ENCODE measurements at regions not wholly inside any gene's neighbourhood (a gene's known extent, or its start where the extent isn't known, plus 50 kb on each side); places are given as distances from the start of the nearest gene placed in this dataset.

DNA sequence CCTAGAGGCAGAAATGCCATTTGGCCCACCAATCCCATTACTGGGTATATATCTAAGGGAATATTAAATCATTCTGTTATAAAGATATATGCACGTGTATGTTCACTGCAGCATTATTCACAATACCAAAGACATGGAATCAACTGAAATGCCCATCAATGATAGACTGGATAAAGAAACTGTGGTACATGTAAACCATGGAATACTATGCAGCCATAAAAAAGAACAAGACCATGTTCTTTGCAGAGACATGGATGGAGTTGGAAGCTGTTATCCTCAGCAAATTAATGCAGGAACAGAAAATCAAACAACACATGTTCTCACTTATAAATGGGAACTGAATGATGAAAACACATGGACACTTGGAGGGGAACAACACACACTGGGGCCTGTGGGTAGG, 458.4 kb downstream of the CD83 start:
- RAD21 ChIA-PET (ENCODE audit: low non-redundant PET in 1 of 2, low total read pairs in 2 of 2, uncharacterized antibody in 2 of 2, unreplicated experiment in 2 of 2) = no interaction called here
- TF ChIP-seq SIN3A (IDR thresholded peaks at IDR 0.05; ENCODE audit: low read depth) (no peak), POLR2A (IDR thresholded peaks at IDR 0.05; ENCODE audit: borderline replicate concordance, extremely low read depth, insufficient read depth, insufficient read length) (no peak), ZNF274 (IDR thresholded peaks at IDR 0.05; ENCODE audit: low read depth, low read length) (no peak), SP1 (IDR thresholded peaks at IDR 0.05; ENCODE audit: low read depth) (no peak), EZH2phosphoT487 (IDR thresholded peaks at IDR 0.05; ENCODE audit: borderline replicate concordance) (no peak), YY1 (IDR thresholded peaks at IDR 0.05; ENCODE audit: extremely low read depth, insufficient replicate concordance, low read depth, low read length) (no peak), FOSL1 (IDR thresholded peaks at IDR 0.05; ENCODE audit: low read depth) (no peak)
- TF ChIP-seq, protein P1, sequence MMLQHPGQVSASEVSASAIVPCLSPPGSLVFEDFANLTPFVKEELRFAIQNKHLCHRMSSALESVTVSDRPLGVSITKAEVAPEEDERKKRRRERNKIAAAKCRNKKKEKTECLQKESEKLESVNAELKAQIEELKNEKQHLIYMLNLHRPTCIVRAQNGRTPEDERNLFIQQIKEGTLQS (IDR thresholded peaks at IDR 0.05) = no peak
- TF ChIP-seq, protein P2, sequence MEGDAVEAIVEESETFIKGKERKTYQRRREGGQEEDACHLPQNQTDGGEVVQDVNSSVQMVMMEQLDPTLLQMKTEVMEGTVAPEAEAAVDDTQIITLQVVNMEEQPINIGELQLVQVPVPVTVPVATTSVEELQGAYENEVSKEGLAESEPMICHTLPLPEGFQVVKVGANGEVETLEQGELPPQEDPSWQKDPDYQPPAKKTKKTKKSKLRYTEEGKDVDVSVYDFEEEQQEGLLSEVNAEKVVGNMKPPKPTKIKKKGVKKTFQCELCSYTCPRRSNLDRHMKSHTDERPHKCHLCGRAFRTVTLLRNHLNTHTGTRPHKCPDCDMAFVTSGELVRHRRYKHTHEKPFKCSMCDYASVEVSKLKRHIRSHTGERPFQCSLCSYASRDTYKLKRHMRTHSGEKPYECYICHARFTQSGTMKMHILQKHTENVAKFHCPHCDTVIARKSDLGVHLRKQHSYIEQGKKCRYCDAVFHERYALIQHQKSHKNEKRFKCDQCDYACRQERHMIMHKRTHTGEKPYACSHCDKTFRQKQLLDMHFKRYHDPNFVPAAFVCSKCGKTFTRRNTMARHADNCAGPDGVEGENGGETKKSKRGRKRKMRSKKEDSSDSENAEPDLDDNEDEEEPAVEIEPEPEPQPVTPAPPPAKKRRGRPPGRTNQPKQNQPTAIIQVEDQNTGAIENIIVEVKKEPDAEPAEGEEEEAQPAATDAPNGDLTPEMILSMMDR (IDR thresholded peaks at IDR 0.05 in 2 of 3, conservative IDR thresholded peaks at IDR 0.05 in 1 of 3; ENCODE audit: borderline replicate concordance in 1 of 3, insufficient read depth in 1 of 3, low read depth in 2 of 3, low read length in 2 of 3) = no peak
- H3K9ac ChIP-seq (ENCODE audit: low read length) = no peak overlapping the region
- H3K36me3 ChIP-seq (ENCODE audit: control insufficient read depth in 1 of 2, insufficient read depth in 2 of 2, low read length in 2 of 2) = no peaks in the 10 kb centered on the region
- no peak overlapping the region for H3K27ac ChIP-seq (ENCODE audit: low read depth, low read length)
- intact Hi-C loops (cut with micrococcal nuclease) = no loop called here
- CTCF ChIA-PET = no interaction called here
- ATAC-seq (no peak), DNase-seq (ENCODE audit: low read depth, low spot score) (no peak)
- H3K27me3 ChIP-seq (ENCODE audit: insufficient read depth, low read length) = no peaks in the 10 kb centered on the region
- no peak overlapping the region for H3K4me3 ChIP-seq (replicated peaks in 1 of 2; ENCODE audit: low read depth in 1 of 2, low read length in 2 of 2)
- no peaks in the 10 kb centered on the region for H3K9me3 ChIP-seq (ENCODE audit: control insufficient read depth in 1 of 2, insufficient read depth in 1 of 2, low read depth in 1 of 2, low read length in 2 of 2)
- no peaks in the 10 kb centered on the region for H3K4me1 ChIP-seq (ENCODE audit: control insufficient read depth in 1 of 2, insufficient read depth in 2 of 2, low read length in 2 of 2)
- H3K79me2 ChIP-seq (ENCODE audit: insufficient read depth, low read length) = no peaks in the 10 kb centered on the region
- H3K4me2 ChIP-seq (ENCODE audit: low read length) = no peak overlapping the region
- H2AFZ ChIP-seq (ENCODE audit: low read depth, low read length, poor library complexity, severe bottlenecking) = no peak overlapping the region
- POLR2A ChIA-PET = no interaction called here
- BruUV-seq (replicated peaks) = no TSS peak
- H4K20me1 ChIP-seq (ENCODE audit: insufficient read depth) = no peaks in the 10 kb centered on the region
- no peaks in the 10 kb centered on the region for H3K9me2 ChIP-seq (ENCODE audit: insufficient read depth)

DNA sequence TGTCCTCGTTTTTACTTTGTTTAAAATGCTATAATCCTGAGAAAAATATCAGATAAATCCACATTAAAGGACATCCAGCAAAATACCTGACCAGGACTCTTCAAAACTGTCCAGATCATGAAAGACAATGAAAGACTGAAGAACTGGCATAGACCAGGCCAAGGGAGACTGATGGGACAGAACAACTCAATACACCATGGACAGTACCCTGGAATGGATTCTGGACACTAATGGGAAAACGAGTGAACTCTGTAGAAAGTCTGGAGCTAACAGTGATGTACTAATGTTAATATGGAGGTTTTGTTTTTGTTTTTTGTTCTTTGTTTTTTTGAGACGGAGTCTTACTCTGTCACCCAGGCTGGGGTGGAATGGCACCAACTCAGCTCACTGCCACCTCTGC, 461.4 kb downstream of the CD83 start:
- Histone ChIP-seq H3K27me3 (ENCODE audit: insufficient read depth, low read length) (no peaks in the 10 kb centered on the region), H3K9me3 (ENCODE audit: control insufficient read depth in 1 of 2, insufficient read depth in 1 of 2, low read depth in 1 of 2, low read length in 2 of 2) (no peaks in the 10 kb centered on the region), H3K9ac (ENCODE audit: low read length) (no peak overlapping the region), H3K36me3 (ENCODE audit: control insufficient read depth in 1 of 2, insufficient read depth in 2 of 2, low read length in 2 of 2) (no peaks in the 10 kb centered on the region), H3K9me2 (ENCODE audit: insufficient read depth) (no peaks in the 10 kb centered on the region), H3K4me2 (ENCODE audit: low read length) (no peak overlapping the region), H3K79me2 (ENCODE audit: insufficient read depth, low read length) (no peaks in the 10 kb centered on the region), H4K20me1 (ENCODE audit: insufficient read depth) (no peaks in the 10 kb centered on the region), H3K27ac (ENCODE audit: low read depth, low read length) (no peak overlapping the region), H3K4me1 (ENCODE audit: control insufficient read depth in 1 of 2, insufficient read depth in 2 of 2, low read length in 2 of 2) (no peaks in the 10 kb centered on the region), H3K4me3 (replicated peaks in 1 of 2; ENCODE audit: low read depth in 1 of 2, low read length in 2 of 2) (no peak overlapping the region), H2AFZ (ENCODE audit: low read depth, low read length, poor library complexity, severe bottlenecking) (no peak overlapping the region)
- CTCF ChIA-PET = no interaction called here
- BruUV-seq (replicated peaks) = no TSS peak
- intact Hi-C loops (cut with micrococcal nuclease) = no loop called here
- RAD21 ChIA-PET (ENCODE audit: low non-redundant PET in 1 of 2, low total read pairs in 2 of 2, uncharacterized antibody in 2 of 2, unreplicated experiment in 2 of 2) = no interaction called here
- ATAC-seq = no peak
- POLR2A ChIA-PET = no interaction called here
- no peak for DNase-seq (ENCODE audit: low read depth, low spot score)
- TF ChIP-seq SIN3A (IDR thresholded peaks at IDR 0.05; ENCODE audit: low read depth) (no peak), YY1 (IDR thresholded peaks at IDR 0.05; ENCODE audit: extremely low read depth, insufficient replicate concordance, low read depth, low read length) (no peak), FOSL1 (IDR thresholded peaks at IDR 0.05; ENCODE audit: low read depth) (no peak), CBX3 (IDR thresholded peaks at IDR 0.05; ENCODE audit: low read depth) (no peak), ZNF274 (IDR thresholded peaks at IDR 0.05; ENCODE audit: low read depth, low read length) (no peak), POLR2AphosphoS5 (IDR thresholded peaks at IDR 0.05; ENCODE audit: low read depth, low read length) (no peak)
- TF ChIP-seq, protein P2 (IDR thresholded peaks at IDR 0.05 in 2 of 3, conservative IDR thresholded peaks at IDR 0.05 in 1 of 3; ENCODE audit: borderline replicate concordance in 1 of 3, insufficient read depth in 1 of 3, low read depth in 2 of 3, low read length in 2 of 3) = no peak
- TF ChIP-seq, protein P3, sequence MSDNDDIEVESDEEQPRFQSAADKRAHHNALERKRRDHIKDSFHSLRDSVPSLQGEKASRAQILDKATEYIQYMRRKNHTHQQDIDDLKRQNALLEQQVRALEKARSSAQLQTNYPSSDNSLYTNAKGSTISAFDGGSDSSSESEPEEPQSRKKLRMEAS (IDR thresholded peaks at IDR 0.05) = no peak
- TF ChIP-seq, protein P4, sequence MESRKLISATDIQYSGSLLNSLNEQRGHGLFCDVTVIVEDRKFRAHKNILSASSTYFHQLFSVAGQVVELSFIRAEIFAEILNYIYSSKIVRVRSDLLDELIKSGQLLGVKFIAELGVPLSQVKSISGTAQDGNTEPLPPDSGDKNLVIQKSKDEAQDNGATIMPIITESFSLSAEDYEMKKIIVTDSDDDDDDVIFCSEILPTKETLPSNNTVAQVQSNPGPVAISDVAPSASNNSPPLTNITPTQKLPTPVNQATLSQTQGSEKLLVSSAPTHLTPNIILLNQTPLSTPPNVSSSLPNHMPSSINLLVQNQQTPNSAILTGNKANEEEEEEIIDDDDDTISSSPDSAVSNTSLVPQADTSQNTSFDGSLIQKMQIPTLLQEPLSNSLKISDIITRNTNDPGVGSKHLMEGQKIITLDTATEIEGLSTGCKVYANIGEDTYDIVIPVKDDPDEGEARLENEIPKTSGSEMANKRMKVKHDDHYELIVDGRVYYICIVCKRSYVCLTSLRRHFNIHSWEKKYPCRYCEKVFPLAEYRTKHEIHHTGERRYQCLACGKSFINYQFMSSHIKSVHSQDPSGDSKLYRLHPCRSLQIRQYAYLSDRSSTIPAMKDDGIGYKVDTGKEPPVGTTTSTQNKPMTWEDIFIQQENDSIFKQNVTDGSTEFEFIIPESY (IDR thresholded peaks at IDR 0.05; ENCODE audit: extremely low read depth, insufficient replicate concordance, low read length) = no peak

Data from HCT116 (cell line).